ENCODE measurements at regions not wholly inside any gene's neighbourhood (a gene's known extent, or its start where the extent isn't known, plus 50 kb on each side); places are given as distances from the start of the nearest gene placed in this dataset.

GRCh38 chr9:104980039-104980654 lies 52.2 kb upstream of the ABCA1 start:
- Mint-ChIP-seq H3K27me3 (ENCODE audit: low read depth in 3 of 3) (peaks cover 6 to 12% (median 7%) of the 10 kb centered on the region in 3 donors), H3K27ac (no peak overlapping the region), H3K4me1 (peaks cover 15 to 29% of the 10 kb centered on the region in 2 donors), H3K36me3 (no peaks in the 10 kb centered on the region), H3K4me3 (no peak overlapping the region), H3K9me3 (no peaks in the 10 kb centered on the region)
- no peak for DNase-seq

DNA sequence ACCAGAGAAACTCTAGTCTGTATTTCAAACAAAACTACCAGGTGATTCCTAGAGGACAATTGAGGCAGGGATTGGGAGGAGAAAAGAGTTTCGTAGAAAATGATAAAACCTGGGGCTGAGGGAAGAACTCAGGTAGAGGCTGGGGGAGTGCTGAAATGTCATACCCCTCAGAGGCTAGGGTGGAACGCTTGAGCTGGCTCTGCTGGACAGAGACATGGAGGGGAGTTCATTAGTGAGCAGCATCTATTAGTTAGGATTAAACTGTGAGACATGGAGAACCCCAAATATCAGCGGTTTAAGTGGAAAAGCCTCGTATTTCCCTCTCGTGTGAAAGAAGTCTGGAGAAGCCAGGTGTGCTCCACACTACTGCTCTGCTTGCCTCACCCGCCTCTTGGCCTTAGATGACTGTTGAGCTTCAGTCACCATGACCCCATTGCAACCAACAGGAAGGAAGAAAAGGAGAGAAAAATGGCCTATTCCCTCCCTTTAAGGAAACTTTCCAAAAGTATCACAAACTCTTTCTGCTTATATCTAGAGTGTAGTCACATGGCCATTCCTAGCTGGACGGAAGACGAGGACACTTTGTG lies 53.7 kb upstream of the ABCA1 start:
- Mint-ChIP-seq H3K27ac (no peak overlapping the region), H3K27me3 (ENCODE audit: low read depth in 3 of 3) (peaks cover 7 to 18% (median 10%) of the 10 kb centered on the region in 3 donors), H3K9me3 (no peaks in the 10 kb centered on the region), H3K4me3 (no peak overlapping the region), H3K36me3 (no peaks in the 10 kb centered on the region), H3K4me1 (peaks cover 15 to 30% of the 10 kb centered on the region in 2 donors)
- DNase-seq, result no peak

DNA sequence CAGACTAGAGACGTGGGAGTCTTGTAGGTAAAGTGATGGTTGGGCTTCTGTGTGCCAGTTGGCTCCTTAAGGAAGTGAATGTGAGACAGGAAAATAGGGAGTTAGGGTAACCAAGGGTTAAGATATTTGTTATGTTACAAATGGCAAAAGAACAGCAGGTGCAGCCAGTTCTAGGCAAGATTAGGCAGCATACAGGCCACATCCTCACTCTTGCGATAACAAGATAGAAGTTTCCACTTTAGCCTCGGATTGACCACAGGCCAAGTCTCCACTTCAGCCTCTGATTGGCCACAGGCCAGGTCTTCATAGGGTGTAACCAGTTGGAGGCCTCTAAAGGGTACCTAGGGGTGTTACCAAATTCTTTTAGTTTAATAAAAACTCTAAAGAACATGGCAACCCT lies 54.6 kb upstream of the ABCA1 start:
- H3K4me3 Mint-ChIP-seq, result no peak overlapping the region
- H3K9me3 Mint-ChIP-seq, result peaks cover 0 to 1% (median 0%) of the 10 kb centered on the region in 6 donors
- H3K36me3 Mint-ChIP-seq, result no peaks in the 10 kb centered on the region
- H3K27me3 Mint-ChIP-seq (ENCODE audit: low read depth in 3 of 3), result peaks cover 8 to 19% (median 11%) of the 10 kb centered on the region in 3 donors
- DNase-seq, result no peak
- H3K27ac Mint-ChIP-seq, result no peak overlapping the region
- peaks cover 15 to 30% of the 10 kb centered on the region in 2 donors for H3K4me1 Mint-ChIP-seq

GRCh38 chr9:104983491-104983890 lies 55.5 kb upstream of the ABCA1 start:
- Mint-ChIP-seq H3K4me3 (no peak overlapping the region), H3K36me3 (no peaks in the 10 kb centered on the region), H3K9me3 (peaks cover 0 to 1% (median 0%) of the 10 kb centered on the region in 6 donors), H3K27me3 (ENCODE audit: low read depth in 3 of 3) (peaks cover 8 to 12% (median 11%) of the 10 kb centered on the region in 3 donors), H3K4me1 (peaks cover 15 to 30% of the 10 kb centered on the region in 2 donors), H3K27ac (no peak overlapping the region)
- DNase-seq, result no peak

- H3K4me3 Mint-ChIP-seq, result peak overlapping the region in 1 of 5 donors; percentile 21
- H3K9me3 Mint-ChIP-seq, result peaks cover 0 to 1% (median 0%) of the 10 kb centered on the region in 6 donors
- H3K27ac Mint-ChIP-seq, result no peak overlapping the region
- DNase-seq, result no peak
- no peaks in the 10 kb centered on the region for H3K36me3 Mint-ChIP-seq
- peaks cover 15 to 30% of the 10 kb centered on the region in 2 donors for H3K4me1 Mint-ChIP-seq
- H3K27me3 Mint-ChIP-seq (ENCODE audit: low read depth in 3 of 3), result peaks cover 9 to 12% (median 11%) of the 10 kb centered on the region in 3 donors
Measured at GRCh38 chr9:104984121-104984520, 56.2 kb upstream of the ABCA1 start.

- Mint-ChIP-seq H3K9me3 (peaks cover 0 to 1% (median 0%) of the 10 kb centered on the region in 6 donors), H3K4me1 (peaks cover 15 to 30% of the 10 kb centered on the region in 2 donors), H3K27ac (no peak overlapping the region), H3K4me3 (no peak overlapping the region), H3K27me3 (ENCODE audit: low read depth in 3 of 3) (peaks cover 11 to 12% (median 11%) of the 10 kb centered on the region in 3 donors), H3K36me3 (no peaks in the 10 kb centered on the region)
- no peak for DNase-seq
Measured at GRCh38 chr9:104984542-104984941, 56.6 kb upstream of the ABCA1 start.

GRCh38 chr9:104984948-104985347 lies 57.0 kb upstream of the ABCA1 start:
- Mint-ChIP-seq H3K4me3 (no peak overlapping the region), H3K4me1 (peaks cover 16 to 32% of the 10 kb centered on the region in 2 donors), H3K27me3 (ENCODE audit: low read depth in 3 of 3) (peaks cover 11 to 12% (median 11%) of the 10 kb centered on the region in 3 donors), H3K36me3 (no peaks in the 10 kb centered on the region), H3K9me3 (peaks cover 0 to 1% (median 0%) of the 10 kb centered on the region in 6 donors), H3K27ac (no peak overlapping the region)
- DNase-seq, result no peak

GRCh38 chr9:104986096-104986495 lies 58.1 kb upstream of the ABCA1 start:
- Mint-ChIP-seq H3K4me3 (peak overlapping the region in 1 of 5 donors; percentile 17), H3K27ac (no peak overlapping the region), H3K4me1 (peaks cover 26 to 43% of the 10 kb centered on the region in 2 donors), H3K9me3 (peaks cover 0 to 1% (median 0%) of the 10 kb centered on the region in 6 donors), H3K36me3 (no peaks in the 10 kb centered on the region), H3K27me3 (ENCODE audit: low read depth in 3 of 3) (peaks cover 16 to 21% (median 21%) of the 10 kb centered on the region in 3 donors)
- DNase-seq, result no peak

DNA sequence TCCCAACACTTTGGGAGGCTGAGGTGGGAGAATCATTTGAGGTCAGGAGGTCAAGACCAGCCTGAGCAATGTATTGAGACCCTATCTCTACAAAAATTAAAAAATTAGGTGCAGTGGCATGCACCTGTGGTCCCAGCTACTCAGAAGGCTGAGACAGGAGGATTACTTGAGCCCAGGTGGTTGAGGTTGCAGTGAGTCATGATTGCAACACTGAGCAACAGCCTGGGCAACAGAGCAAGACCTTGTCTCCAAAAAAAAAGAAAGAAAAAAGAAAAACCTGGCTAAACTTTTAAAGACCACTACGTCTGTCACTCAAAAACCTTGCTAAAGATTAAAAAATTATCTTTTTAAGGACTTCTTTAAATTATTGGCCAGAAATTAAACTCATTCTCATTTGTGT lies 59.8 kb upstream of the ABCA1 start:
- Mint-ChIP-seq H3K27me3 (ENCODE audit: low read depth in 3 of 3) (peaks cover 17 to 29% (median 26%) of the 10 kb centered on the region in 3 donors), H3K4me3 (no peak overlapping the region), H3K4me1 (peaks cover 38 to 52% of the 10 kb centered on the region in 2 donors), H3K9me3 (peaks cover 0 to 1% (median 0%) of the 10 kb centered on the region in 6 donors), H3K27ac (no peak overlapping the region), H3K36me3 (no peaks in the 10 kb centered on the region)
- DNase-seq, result no peak

- Mint-ChIP-seq H3K27ac (peak overlapping the region in 1 of 6 donors; percentile 56), H3K36me3 (no peaks in the 10 kb centered on the region), H3K27me3 (ENCODE audit: low read depth in 3 of 3) (peaks cover 17 to 29% (median 26%) of the 10 kb centered on the region in 3 donors), H3K4me3 (no peak overlapping the region), H3K4me1 (peaks cover 44 to 54% of the 10 kb centered on the region in 2 donors), H3K9me3 (peaks cover 0 to 1% (median 0%) of the 10 kb centered on the region in 6 donors)
- no peak for DNase-seq
Measured at GRCh38 chr9:104988539-104988938, 60.6 kb upstream of the ABCA1 start.

DNA sequence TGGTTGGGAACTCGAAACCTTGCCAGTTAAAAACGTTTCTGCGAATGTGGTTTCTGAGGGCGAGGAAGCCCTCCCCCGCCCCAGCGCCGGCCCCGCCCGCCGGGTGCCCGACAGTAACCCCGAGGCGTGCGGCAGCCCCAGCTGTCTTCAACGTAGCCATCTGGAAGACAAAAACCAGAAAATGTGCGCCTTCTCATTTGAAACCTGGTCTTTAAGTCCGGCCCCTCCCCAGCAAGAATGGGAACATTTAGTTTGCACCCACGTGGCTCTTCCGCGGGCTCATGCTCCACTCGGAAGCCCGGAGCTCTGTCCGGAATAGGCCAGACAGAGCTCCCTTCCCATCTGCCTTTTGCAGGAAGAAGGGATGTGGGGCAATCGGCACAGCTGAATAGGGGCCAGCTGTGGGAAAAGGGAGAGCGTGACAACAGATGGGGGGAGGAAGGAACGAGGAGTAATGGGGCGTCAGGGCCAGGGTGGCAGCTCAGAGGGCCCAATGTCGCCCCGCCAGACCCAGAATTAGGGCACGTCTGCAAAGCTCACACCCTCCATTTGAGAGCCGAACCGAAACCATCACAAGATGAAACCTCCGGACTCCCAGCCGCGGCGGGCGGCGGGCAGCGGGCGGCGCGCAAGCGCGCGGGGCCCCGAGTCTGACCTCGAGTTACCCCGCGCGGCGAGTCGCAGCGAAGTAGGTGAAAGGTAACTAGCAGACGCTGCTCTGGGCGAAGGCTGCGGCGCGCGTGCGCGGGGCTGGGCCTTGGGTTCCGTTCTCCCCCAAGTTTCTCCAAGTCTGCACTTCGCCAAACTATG lies 63.4 kb upstream of the ABCA1 start:
- peaks cover 15 to 21% (median 17%) of the 10 kb centered on the region in 3 donors for H3K27me3 Mint-ChIP-seq (ENCODE audit: low read depth in 3 of 3)
- DNase-seq, result peak; percentile 90 to 91 (median 91)
- no peaks in the 10 kb centered on the region for H3K36me3 Mint-ChIP-seq
- H3K27ac Mint-ChIP-seq, result peak overlapping the region; percentile 95 to 98 (median 98)
- peak overlapping the region; percentile 90 to 94 (median 92) for H3K4me3 Mint-ChIP-seq
- peaks cover 40 to 46% of the 10 kb centered on the region in 2 donors for H3K4me1 Mint-ChIP-seq
- peaks cover 0 to 1% (median 0%) of the 10 kb centered on the region in 6 donors for H3K9me3 Mint-ChIP-seq

GRCh38 chr9:104992659-104993058 lies 64.7 kb upstream of the ABCA1 start:
- H3K27ac Mint-ChIP-seq, result peak overlapping the region in 5 of 6 donors; percentile 60 to 98 (median 85)
- no peak for DNase-seq
- H3K4me1 Mint-ChIP-seq, result peaks cover 40 to 46% of the 10 kb centered on the region in 2 donors
- peak overlapping the region; percentile 90 to 94 (median 92) for H3K4me3 Mint-ChIP-seq
- peaks cover 12 to 18% (median 14%) of the 10 kb centered on the region in 3 donors for H3K27me3 Mint-ChIP-seq (ENCODE audit: low read depth in 3 of 3)
- no peaks in the 10 kb centered on the region for H3K36me3 Mint-ChIP-seq
- H3K9me3 Mint-ChIP-seq, result no peaks in the 10 kb centered on the region

- H3K9me3 Mint-ChIP-seq, result no peaks in the 10 kb centered on the region
- peak overlapping the region in 5 of 6 donors; percentile 60 to 98 (median 73) for H3K27ac Mint-ChIP-seq
- H3K27me3 Mint-ChIP-seq (ENCODE audit: low read depth in 3 of 3), result peaks cover 13 to 19% (median 14%) of the 10 kb centered on the region in 3 donors
- H3K36me3 Mint-ChIP-seq, result no peaks in the 10 kb centered on the region
- DNase-seq, result peak; percentile 38 to 39 (median 39)
- H3K4me1 Mint-ChIP-seq, result peaks cover 40 to 46% of the 10 kb centered on the region in 2 donors
- peak overlapping the region; percentile 2 to 57 (median 22) for H3K4me3 Mint-ChIP-seq
Measured at GRCh38 chr9:104993291-104993963, 65.5 kb upstream of the ABCA1 start.

Data from immature natural killer cell (primary cell).